ENCODE measurements at regions not wholly inside any gene's neighbourhood (a gene's known extent, or its start where the extent isn't known, plus 50 kb on each side); places are given as distances from the start of the nearest gene placed in this dataset.

DNA sequence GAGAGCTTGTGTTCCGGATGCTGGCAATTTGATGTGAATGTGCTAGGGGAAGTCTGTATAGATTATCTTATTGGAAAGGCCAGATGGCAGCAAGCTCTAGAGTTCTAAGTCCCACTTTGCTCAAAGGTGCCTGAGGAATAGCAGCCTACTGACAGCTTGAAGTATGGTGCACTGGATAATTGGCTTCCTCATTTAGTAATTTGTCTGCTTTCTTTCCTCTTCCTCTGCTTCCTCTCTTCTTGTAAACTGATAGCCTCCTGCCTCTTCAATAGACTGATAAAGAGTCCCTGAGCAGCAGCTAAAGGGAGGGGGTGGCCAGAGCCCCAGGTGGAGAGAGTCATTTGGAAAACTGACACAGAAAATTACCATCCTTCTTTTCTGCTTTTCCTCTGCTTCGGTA, 177.3 kb downstream of the FGF1 start:
- no peaks in the 10 kb centered on the region for H3K36me3 ChIP-seq (ENCODE audit: control insufficient read depth, insufficient read depth, low read length)
- no peak for DNase-seq (ENCODE audit: low read depth)
- TF ChIP-seq, protein P1, sequence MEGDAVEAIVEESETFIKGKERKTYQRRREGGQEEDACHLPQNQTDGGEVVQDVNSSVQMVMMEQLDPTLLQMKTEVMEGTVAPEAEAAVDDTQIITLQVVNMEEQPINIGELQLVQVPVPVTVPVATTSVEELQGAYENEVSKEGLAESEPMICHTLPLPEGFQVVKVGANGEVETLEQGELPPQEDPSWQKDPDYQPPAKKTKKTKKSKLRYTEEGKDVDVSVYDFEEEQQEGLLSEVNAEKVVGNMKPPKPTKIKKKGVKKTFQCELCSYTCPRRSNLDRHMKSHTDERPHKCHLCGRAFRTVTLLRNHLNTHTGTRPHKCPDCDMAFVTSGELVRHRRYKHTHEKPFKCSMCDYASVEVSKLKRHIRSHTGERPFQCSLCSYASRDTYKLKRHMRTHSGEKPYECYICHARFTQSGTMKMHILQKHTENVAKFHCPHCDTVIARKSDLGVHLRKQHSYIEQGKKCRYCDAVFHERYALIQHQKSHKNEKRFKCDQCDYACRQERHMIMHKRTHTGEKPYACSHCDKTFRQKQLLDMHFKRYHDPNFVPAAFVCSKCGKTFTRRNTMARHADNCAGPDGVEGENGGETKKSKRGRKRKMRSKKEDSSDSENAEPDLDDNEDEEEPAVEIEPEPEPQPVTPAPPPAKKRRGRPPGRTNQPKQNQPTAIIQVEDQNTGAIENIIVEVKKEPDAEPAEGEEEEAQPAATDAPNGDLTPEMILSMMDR (IDR thresholded peaks at IDR 0.05; ENCODE audit: insufficient read depth, low read length, poor library complexity, severe bottlenecking): no peak
- no peaks in the 10 kb centered on the region for H3K27me3 ChIP-seq (ENCODE audit: control insufficient read depth, insufficient read depth, low read length)
- no peak overlapping the region for H3K4me3 ChIP-seq (ENCODE audit: low read depth, low read length)

DNA sequence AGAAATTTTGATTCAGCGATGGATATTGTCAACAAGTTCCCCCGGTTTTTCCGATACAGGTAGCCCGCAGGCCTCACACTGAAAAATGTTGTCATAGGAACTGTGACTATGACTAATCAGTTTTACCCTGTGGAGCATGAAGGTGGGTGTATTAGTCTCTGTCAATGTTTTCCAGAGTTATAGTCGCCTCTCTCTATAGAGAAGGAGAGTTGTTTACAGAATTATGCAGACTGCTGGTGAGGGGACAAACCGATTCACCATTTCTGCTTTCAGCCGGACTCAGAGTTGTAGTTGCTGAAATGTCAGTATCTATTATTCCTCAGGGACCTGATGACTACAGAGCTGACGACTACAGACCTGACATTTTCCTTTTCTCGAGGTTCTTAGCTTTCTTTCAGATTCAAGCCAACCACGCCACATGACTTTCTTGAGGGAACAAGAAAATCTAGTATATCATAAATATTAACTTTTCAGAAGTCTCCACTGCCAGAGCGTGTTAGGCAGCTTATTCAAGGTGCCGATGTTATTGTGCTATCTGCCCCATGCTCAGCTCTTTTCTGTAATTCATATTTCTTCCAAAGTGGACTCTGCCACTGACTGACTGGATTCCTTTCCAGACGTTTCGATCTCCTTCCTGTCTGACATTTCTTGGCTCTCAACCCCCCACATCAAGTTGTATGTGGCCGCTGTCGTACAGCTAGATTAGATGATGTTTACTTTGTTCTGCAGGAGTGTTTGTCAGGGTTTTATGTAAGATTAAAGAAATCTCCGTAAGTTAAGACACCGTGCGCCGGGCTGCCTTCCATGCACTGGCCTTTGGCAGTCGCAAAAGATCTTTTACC, 178.1 kb downstream of the FGF1 start:
- peak; percentile 65 for DNase-seq (ENCODE audit: low read depth)
- H3K27me3 ChIP-seq (ENCODE audit: control insufficient read depth, insufficient read depth, low read length): no peaks in the 10 kb centered on the region
- TF ChIP-seq, protein P1 (IDR thresholded peaks at IDR 0.05; ENCODE audit: insufficient read depth, low read length, poor library complexity, severe bottlenecking): no peak
- no peak overlapping the region for H3K4me3 ChIP-seq (ENCODE audit: low read depth, low read length)
- H3K36me3 ChIP-seq (ENCODE audit: control insufficient read depth, insufficient read depth, low read length): no peaks in the 10 kb centered on the region

DNA sequence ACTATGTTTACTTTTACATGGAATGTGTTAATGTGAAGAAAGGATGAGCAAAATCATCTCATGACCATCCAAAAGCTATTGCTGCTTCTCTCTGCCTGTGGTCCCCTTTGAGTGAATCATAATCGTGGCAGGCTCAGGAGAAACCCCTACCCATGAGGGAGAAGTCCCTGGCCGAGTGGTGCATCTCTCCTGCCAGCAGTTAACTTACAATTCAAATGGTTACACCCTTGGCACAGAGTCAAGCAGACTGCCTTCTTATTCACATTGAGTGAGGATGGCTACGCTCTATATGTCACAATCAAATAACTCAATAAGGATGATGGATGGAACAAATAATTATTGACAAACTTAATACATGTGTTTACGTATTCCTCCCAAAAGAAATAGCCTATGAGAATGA, 179.1 kb downstream of the FGF1 start:
- DNase-seq (ENCODE audit: low read depth): no peak
- TF ChIP-seq, protein P1 (IDR thresholded peaks at IDR 0.05; ENCODE audit: insufficient read depth, low read length, poor library complexity, severe bottlenecking): no peak
- Histone ChIP-seq H3K27me3 (ENCODE audit: control insufficient read depth, insufficient read depth, low read length) (no peaks in the 10 kb centered on the region), H3K4me3 (ENCODE audit: low read depth, low read length) (no peak overlapping the region), H3K36me3 (ENCODE audit: control insufficient read depth, insufficient read depth, low read length) (no peaks in the 10 kb centered on the region)

DNA sequence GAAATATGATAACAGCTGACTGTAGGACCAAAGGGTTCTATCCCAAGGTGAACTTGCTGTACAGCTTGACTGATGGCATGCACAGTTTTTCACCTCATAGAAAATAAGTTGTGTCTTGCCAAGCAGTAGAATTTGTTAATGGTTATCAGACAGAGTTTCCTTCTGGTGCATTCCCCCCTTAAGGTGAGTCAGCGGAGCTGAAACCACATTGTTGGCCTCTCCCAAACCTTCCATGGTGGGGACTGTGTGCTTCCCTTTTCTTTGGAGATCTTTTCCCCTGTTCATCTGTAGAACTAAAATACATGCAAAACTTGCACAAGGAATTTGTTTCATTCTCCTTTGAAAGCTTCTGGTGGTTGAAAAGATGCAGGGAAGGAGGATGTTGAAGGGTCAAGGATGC, 179.8 kb downstream of the FGF1 start:
- Histone ChIP-seq H3K27me3 (ENCODE audit: control insufficient read depth, insufficient read depth, low read length) (no peaks in the 10 kb centered on the region), H3K36me3 (ENCODE audit: control insufficient read depth, insufficient read depth, low read length) (no peaks in the 10 kb centered on the region), H3K4me3 (ENCODE audit: low read depth, low read length) (no peak overlapping the region)
- DNase-seq (ENCODE audit: low read depth): peak; percentile 75
- TF ChIP-seq, protein P1 (IDR thresholded peaks at IDR 0.05; ENCODE audit: insufficient read depth, low read length, poor library complexity, severe bottlenecking): no peak

DNA sequence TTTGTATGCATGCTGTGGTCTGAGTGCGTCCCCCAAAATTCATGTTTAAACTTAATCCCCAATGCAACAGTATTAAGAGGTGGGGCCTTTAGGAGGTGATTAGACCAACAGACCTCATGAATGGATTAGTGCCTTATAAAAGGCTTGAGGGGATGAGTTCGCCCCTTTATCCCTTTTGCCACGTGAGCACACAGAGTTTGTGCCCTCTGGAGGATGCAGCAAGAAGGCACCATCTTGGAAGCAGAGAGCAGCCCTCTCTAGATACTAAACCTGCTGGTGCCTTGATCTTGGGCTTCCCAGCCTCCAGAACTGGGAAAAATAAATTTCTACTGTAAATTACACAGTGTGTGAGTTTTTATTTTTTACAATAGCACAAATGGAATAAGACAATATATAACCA, 177.1 kb upstream of the SPRY4 start:
- TF ChIP-seq, protein P1 (IDR thresholded peaks at IDR 0.05; ENCODE audit: insufficient read depth, low read length, poor library complexity, severe bottlenecking): no peak
- Histone ChIP-seq H3K4me3 (ENCODE audit: low read depth, low read length) (no peak overlapping the region), H3K27me3 (ENCODE audit: control insufficient read depth, insufficient read depth, low read length) (no peaks in the 10 kb centered on the region), H3K36me3 (ENCODE audit: control insufficient read depth, insufficient read depth, low read length) (no peaks in the 10 kb centered on the region)
- no peak for DNase-seq (ENCODE audit: low read depth)

Data from kidney epithelial cell (primary cell).